T-helper 2 cell treated with Interferon-gamma antibody and Interleukin-4, amounts not matched to agents 100 ng/mL and 5 ng/mL, for 36 hours (primary cell): ENCODE measurements at regions not wholly inside any gene's neighbourhood (a gene's known extent, or its start where the extent isn't known, plus 50 kb on each side); places are given as distances from the start of the nearest gene placed in this dataset.
"Not testable (repeated sequence)": the region's sequence is repeated elsewhere in the genome, so short reads cannot be mapped to it uniquely, and the experiment has no call there.

Experiments
- intact Hi-C: fragments of 100-400 bp; cut with micrococcal nuclease; formaldehyde crosslinking; loops from one replicate; pipeline ENCODE4 v1.15.1; 2023

DNA sequence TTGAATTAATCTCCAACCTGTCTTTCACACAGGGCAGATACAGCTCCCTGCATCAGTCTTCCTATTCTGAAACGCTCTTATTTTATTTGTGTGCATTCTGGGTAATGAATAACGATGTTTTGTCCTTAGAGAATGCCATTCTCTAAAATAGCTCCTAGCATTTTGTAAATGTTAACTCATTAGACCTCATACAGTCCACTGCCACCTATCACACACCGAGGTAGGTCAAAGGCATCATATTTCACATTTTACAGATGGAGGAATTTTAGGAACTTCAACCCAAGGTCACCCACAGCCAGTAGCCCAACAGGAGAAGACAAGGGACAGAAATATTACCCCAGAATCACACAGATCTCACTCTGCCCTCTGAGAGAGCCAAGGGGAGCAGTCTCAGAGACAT is 455.4 kb upstream of the GYPC start:
- intact Hi-C loops: no loop called here

DNA sequence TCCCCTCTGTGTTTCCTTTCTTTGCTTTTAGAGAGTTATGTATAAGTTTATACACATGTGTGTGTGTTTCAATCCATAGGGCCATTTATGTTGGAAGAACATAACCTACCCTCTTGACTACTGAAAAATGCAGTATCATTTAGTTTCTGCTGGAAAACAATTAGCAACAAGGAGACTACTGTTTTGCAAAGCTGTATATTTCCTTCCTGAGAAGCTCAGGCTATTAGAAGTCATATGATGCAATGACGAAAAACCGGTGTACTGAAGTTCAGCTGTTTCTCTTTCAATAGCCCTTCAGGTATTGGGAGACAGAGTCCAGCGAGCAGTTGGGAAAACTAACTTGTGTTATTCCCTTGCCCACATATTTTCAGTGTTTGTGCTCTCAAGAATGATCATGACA is 447.7 kb upstream of the GYPC start:
- intact Hi-C loops: no loop called here

DNA sequence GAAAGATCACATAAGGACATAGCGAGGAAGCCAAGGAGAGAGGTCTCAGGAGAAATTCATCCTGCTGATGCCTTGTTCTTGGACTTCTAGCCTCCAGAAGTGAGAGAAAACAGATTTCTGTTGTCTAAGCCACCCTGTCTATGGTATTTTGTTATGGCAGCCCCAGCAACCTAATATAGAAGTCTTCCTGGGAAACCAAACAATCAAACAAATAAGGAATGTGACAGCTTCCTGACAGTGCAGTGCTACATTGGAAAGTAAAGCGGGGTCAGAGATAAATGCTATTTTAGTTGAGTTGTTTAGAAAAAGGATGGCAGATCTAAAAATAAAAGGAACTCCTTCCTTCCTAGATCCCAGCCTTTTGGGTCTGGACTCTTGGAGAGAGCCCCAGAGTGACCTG is 443.2 kb upstream of the GYPC start:
- intact Hi-C loops: no loop called here

DNA sequence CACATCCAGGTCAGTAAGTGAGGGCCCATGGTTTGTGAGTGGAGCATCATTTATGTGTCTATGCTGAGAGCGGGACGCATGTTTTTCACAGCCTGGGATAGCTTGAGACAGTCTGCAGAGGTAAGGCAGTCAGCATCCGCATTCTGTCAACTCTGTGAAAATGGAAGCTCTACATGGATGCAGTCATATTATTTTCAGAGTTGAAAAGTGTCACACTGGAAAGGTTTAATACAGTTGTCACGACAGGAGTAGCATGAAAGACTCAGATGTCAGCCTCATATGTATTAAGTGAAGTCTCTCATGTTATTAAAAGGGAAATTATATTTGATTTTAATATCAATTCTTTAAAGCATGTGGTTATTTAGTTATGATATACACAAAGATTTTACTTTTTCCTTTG is 436.9 kb upstream of the GYPC start:
- intact Hi-C loops: no loop called here

DNA sequence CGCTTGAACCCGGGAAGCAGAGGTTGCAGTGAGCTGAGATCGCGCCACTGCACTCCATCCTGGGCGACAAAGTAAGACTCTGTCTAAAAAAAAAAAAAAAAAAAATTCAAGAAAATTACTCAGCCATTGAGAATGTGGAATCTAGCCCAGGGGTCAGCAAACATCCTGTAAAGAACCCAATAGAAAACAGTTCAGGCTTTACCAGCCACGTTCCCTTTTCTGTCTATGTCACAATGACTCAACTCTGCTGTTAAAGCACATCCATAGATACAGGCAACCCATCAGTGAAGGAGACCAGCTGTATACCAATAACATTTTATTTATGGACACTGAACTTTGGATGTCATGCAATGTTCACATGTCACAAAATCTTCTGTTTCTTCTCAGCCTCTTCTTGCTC is 435.6 kb upstream of the GYPC start:
- intact Hi-C loops: no loop called here

DNA sequence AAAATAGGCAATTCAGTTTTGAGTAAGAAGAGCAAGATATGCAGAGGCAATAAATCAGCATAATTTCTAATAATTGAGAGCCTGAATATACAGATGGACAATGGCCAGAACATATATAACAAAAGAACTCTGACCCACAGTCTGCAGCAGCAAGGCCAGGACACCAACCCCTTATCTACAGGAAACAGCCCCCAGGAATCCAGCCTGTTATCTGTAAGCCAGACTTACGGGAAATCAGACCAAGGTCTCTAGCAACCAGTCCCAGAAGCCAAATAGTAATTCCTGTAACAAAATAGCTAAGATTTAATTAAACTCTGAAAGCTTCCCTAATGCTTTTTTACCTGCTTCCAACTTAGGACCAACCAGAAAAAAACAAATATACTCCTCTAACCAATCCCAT is 434.5 kb upstream of the GYPC start:
- intact Hi-C loops: no loop called here

DNA sequence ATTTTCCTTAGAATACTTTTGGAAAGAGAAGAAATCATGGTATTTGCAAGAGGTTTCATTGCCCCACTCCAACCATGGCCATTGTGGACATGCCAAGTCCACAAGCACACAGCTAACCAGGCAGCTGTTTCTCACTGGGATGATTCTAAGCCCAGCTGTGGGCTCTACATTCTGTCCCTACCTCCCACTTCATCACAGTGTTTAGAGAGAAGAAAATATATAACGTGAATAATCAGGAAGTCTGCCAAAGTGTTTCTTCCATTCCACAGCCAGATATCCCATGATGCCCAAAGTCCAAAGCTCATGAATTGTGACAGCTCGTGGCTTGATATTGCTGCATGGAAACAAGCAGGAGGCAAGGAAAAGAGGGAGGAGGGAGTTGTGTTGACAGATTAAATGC is 433.7 kb upstream of the GYPC start:
- intact Hi-C loops: no loop called here

DNA sequence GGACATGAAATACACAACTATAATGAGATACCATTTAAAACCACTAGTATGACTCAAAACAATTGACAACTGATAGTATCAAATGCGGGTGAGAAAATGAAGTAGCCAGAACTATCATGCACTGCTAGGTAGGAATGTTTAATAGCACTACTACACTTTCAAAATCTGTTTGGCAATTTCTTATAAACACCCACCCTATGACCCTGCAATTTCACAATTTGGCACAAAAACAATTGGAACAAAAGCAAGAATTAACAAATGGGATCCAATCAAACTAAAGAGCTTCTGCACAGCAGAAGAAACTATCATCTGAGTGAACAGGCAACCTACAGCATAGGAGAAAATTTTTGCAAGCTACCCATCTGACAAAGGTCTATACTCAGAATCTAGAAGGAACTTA is 431.2 kb upstream of the GYPC start:
- intact Hi-C loops: no loop called here

DNA sequence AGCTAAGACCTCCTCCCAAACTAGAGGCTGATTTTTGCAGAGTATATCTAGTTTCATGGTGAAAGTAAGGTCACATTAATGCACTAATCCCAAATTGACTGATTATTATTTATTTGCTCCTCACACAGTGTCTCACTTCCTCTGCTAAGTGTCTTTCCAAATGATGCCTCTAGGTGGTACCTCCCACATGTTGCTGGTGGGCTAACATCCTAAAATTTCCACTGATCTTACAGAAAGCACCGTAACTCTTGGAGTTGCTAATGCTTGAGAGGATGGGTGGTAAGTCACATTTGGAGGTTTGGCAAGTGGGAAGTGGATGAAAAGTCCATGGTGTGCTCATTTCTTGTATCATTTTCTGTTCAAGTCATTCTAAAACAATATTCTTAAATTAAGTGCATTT is 428.7 kb upstream of the GYPC start:
- intact Hi-C loops: no loop called here

DNA sequence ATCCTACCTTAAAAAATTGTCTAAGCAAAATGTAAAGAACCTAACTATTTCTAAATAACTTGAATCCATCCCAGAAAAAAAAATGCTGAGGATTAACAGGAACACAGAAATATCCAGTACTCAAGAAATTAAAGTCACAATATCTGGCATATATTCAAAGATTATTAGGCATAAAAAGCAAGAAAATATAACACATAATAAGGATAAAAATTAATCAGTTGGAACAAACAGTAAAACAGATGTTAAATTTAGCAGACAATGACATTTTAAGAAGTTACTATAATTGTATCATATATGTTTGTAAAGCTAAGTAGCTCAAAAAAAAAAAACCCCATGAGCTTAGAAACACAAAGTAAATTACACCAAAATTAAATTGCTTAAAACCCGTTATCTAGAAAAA is 427.4 kb upstream of the GYPC start:
- intact Hi-C loops: no loop called here

DNA sequence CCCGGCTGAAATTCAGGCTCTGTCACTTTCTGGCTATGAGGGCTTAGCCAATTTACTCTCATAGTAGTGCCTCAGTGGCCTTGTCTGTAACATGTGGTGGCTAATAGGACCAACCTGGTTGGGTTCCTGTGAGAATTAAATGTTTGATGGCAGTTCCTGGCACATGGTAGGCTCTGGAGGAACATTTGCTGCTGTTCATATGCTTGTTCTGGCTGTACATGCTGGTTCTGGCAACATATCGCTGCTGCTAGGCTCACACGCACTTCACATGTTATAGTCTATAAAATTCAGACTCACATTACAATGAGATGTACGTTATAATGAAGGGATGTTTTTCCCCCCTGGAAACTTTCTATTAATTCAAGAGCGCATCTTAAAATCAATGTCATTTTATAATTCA is 417.7 kb upstream of the GYPC start:
- intact Hi-C loops: no loop called here

DNA sequence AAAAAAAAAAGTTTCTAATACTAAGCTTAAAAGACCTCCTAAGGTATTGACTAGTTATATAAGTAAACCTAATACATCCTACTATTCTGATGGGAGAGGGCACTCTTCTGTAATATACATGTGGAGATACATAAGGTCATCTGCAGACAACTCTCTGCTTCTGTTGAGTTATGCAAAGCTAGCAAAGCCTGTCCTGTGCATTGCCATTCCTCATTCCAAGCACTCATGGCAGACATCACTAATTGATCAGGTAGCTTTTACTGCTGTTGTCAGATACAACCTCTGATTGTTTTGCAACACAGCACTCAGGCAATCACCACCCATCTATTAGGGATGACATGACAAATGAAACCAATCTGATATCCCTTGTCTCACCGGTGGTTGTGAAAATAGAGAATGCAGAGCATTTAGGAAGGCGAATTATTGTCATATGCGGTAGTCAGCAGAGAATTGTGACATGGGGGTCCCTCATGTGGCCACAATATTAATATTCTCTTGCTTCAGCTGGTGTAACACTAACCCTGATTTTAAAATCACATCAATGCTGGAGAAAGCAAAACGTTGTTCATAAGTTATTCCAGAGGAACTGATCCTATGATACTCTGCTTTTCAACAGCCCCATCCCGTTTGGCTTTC is 416.5 kb upstream of the GYPC start:
- intact Hi-C loops: no loop called here

DNA sequence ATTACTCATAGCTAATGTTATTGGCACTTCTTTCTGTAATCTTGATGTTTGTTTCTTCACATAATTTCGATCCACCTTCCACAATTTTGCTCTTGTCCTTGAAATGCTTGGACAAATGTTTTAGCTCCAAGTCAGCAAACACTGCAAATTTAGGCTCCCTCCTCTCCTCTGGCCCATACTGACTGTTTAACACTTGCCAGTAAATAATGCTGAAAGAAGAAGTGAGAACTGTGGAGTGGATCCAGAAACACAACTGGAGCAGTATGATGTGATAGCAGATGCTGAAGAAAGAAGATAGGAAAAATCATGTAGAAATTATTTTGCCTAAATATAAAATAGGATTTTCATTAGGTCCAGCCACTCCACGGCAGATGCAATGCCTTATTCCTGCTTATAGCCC is 415.0 kb upstream of the GYPC start:
- intact Hi-C loops: loop anchor here (10.0 kb wide), 1 partner anchor 394 kb away; no protein-coding TSS in a partner anchor

DNA sequence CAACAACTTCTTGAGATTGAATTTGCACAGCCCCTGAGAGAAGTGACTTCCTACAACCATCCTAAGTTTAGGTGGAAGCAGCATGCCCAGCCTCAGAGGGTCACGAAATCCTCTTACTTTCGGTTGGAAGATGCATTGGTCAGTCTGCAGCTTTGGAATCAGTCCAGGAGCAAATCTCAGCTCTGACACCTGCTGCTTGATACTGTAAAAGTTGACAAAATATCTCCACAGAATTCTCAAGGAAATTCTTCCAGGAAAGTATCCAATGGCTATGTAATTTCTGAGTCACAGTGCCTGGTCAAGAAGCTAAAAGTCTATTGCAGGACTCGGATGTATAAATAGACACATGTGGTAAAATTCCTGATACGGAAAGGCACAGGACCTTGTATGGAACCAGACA is 414.5 kb upstream of the GYPC start:
- intact Hi-C loops: loop anchor here (10.0 kb wide), 1 partner anchor 393 kb away; no protein-coding TSS in a partner anchor

DNA sequence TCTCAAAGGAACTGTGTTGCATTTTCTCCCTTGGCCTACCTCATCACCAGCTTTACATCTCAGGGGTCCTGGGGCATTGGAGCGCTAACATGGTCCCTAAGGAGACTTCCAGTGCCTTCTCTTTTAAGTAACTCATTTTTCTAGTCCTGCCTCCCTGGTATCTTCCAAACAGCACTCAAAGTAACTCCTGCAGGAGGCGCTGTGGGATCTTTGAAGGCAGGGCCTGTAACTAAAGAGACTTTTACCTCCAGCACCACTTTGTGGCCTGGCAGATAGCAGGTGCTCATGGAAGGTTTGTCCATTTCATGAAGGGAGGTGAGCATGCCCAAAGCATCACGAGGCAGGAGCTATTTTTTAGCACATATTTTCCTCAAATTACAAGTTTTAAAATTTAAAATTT is 411.0 kb upstream of the GYPC start:
- intact Hi-C loops: loop anchor here (10.0 kb wide), 1 partner anchor 390 kb away; no protein-coding TSS in a partner anchor

DNA sequence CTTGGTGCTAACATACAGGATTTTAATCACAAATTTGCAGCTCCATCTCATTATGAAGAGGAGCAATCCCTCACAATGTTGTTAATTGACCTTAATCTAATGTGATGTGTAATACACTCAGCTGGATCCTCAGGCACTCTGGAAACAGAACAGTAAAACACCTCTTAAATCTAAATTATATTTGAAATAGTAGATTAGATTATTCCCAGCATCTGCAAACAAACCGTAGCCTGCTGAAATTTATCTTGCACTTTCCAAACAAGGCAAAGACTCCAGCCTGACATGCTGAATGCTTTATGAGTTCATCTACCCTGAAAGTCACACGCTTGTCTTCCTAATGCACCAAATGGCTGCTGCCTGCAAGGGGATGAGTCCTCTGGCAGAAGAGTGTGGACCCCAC is 402.3 kb upstream of the GYPC start:
- intact Hi-C loops: no loop called here

DNA sequence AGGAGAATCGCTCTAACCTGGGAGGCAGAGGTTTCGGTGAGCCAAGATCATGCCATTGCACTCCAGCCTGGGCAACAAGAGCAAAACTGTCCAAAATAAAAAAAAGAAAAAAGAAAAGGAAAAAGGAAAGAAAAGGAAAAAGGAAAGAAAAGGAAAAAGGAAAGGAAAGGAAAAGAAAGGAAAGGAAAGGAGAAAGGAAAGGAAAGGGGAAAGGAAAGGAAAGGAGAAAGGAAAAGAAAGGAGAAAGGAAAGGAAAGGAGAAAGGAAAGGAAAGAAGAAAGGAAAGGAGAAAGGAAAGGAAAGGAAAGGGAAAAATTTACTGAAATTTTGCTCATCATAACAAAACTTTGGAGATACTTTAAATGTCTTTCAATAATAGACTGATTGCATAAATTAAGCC is 391.3 kb upstream of the GYPC start:
- intact Hi-C loops: no loop called here

DNA sequence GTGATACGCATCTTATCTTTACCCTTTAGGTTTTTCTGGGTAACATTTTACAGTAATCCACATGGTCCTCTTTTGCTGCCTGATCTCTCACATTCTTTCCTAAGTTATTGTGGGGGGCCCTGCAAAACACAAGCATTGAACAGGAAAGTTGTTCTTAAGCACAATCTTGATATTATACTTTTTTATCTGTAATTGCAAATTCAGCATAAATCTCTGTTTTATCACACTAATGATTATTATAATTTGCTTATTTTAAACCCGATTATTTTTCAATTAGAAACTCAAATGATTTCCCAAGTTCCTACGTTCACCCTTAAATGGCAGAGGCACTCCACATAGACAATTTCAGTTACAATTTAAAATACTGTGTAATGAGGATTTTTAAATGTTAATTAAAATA is 386.0 kb upstream of the GYPC start:
- intact Hi-C loops: no loop called here

DNA sequence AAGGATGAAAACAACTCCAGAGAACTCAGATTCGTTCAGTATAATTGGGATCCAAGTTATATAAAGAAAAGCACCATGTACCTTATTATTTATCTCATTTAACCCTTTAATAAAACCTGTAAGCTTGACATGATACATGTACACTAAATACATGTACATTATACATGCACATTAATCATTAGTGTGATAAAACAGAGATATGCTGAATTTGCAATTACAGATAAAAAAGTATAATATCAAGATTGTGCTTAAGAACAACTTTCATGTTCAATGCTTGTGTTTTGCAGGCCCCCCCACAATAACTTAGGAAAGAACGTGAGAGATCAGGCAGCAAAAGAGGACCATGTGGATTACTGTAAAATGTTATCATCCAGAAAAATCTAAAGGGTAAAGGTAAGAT is 385.4 kb upstream of the GYPC start:
- intact Hi-C loops: no loop called here

DNA sequence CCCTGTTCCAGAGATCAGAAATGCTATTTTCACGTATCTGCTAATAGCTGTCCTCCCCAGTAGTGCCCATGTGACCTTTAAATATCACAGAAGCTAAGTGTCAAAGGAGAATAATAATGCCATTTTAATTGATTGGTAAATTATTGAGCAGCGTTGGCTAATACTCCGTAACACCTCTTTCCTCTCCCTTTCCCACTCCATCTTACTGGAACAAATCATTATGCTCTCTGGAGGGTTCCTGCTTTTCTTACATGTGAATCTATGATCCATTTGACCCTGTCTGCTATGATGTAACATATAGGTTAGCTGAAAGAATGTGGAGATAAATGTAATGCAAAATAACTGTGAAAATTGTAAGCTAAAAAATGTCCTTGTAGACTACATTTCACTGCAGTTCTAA is 383.6 kb upstream of the GYPC start:
- intact Hi-C loops: no loop called here

DNA sequence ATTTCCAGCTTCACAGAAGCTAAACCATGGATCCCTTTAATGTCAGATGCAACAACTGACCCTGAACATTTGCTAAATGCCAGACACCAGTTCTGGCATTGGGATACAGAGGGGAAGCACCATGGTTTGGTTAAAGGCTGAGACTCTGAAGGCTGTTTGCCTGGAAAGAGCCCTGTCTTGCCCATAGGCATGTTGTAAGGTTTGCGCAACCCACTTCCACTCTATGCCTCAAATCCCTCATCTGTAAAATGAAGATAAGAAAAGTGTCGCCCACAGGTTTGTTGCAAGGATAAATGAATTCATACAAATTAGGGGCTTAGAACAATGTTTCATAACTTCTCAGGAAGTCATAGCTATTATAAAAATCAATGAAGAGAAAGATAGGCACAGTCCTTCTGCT is 380.9 kb upstream of the GYPC start:
- intact Hi-C loops: no loop called here

DNA sequence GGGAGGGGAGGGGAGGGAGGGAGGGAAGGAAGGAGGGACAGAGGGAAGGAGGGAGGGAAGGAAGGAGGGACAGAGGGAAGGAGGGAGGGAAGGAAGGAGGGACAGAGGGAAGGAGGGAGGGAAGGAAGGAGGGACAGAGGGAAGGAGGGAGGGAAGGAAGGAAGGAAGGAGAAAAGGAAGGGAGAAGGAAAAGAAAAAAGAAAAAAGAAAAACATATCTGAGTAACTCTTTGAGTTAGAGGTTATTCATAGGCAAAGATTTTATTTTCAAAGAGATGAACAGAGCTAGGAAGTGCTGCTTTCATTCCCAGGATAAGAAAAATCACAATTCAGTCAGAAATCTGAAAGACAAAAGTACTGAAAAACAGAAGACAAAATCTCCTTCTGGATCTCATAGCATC is 379.7 kb upstream of the GYPC start:
- intact Hi-C loops: not testable (repeated sequence)

DNA sequence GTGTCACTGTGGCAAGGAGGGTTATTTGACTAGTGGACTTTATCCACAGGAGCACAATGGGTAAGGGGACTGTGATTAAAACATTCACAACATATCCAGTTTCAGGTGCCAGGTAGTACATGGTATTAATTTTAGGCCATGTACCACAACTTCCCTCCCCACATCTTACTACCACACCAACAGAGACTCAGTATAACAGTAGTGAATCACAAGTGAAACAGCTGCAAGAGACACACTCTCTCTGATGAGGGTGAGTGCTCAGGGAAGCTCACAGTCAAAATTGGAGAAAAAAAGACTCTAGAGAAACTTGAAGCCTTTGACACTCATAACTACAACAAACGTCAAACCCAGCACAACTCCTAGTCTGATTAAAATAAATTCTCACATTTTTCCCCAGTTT is 367.6 kb upstream of the GYPC start:
- intact Hi-C loops: no loop called here

DNA sequence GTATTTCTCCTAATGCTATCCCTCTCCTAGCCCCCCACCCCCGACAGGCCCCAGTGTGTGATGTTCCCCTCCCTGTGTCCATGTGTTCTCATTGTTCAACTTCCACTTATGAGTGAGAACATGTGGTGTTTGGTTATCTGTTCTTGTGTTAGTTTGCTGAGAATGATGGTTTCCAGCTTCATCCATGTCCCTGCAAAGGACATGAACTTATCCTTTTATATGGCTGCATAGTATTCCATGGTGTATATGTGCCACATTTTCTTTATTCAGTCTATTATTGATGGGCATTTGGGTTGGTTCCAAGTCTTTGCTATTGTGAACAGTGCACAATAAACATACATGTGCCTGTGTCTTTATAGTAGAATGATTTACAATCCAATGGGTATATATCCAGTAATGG is 362.0 kb upstream of the GYPC start:
- intact Hi-C loops: not testable (repeated sequence)
